ENCODE measurements at regions not wholly inside any gene's neighbourhood (a gene's known extent, or its start where the extent isn't known, plus 50 kb on each side); places are given as distances from the start of the nearest gene placed in this dataset.
A peak's percentile ranks its signal among the peaks of the same experiment; 100 is the strongest.

DNA sequence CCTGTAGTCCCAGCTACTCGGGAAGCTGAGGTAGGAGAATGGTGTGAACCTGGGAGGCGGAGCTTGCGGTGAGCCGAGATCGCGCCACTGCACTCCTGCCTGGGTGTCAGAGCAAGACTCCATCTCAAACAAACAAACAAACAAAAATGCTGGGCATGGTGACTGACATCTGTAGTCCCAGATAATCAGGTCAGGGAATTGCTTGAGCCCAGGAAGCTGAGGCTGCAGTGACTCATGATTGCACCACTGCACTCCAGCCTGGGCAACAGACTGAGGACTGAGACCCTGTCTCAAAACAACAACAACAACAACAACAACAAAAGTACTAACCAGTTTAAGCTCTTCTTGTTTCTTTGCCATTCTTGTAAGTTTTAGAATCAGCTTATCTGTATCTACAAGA is 383.0 kb upstream of the PMFBP1 start:
- in situ Hi-C loops (cut with MboI): no loop called here
- no peaks in the 10 kb centered on the region for H4K20me1 ChIP-seq (replicated peaks; ENCODE audit: control insufficient read depth, insufficient read depth, low read length)
- H3K9me1 ChIP-seq (ENCODE audit: control insufficient read depth, insufficient read depth, low read length): no peaks in the 10 kb centered on the region
- ChIA-PET CTCF (ENCODE audit: low intra/inter-chr PET ratio) (no interaction called here), POLR2A (interaction anchor here (0.5 kb wide), 1 partner anchor 34 kb away, joined by 3 read pairs; no protein-coding TSS in a partner anchor)
- no peak overlapping the region; the same call in 2 of the 3 replicates for H3K27ac ChIP-seq (ENCODE audit: extremely low read depth, low read depth, low read length)
- H2AFZ ChIP-seq (ENCODE audit: low read depth, low read length): no peak overlapping the region
- no peak overlapping the region for H3K4me2 ChIP-seq (ENCODE audit: insufficient read depth, low read length)
- H3K9ac ChIP-seq (ENCODE audit: insufficient read depth in 1 of 2, low read depth in 2 of 2, low read length in 2 of 2): no peak overlapping the region
- DNase-seq (ENCODE audit: extremely low read depth in 1 of 4, low spot score in 3 of 4): peak in 1 of 4 experiments; percentile 25
- no peak overlapping the region for H3K4me3 ChIP-seq
- no peak for FAIRE-seq
- H3K9me3 ChIP-seq (replicated peaks; ENCODE audit: control insufficient read depth, insufficient read depth, low read depth, low read length): no peaks in the 10 kb centered on the region
- no TSS peak for BruUV-seq (replicated peaks)
- H3K79me2 ChIP-seq (ENCODE audit: control insufficient read depth, insufficient read depth, low read length): no peaks in the 10 kb centered on the region
- H3K4me1 ChIP-seq (replicated peaks in 1 of 2; ENCODE audit: control insufficient read depth in 2 of 2, insufficient read depth in 2 of 2, low read length in 2 of 2): peaks cover 0 to 4% of the 10 kb centered on the region in 2 experiments; a peak in 2 of 5 replicates
- intact Hi-C loops (cut with micrococcal nuclease): no loop called here
- WGBS (ENCODE audit: insufficient coverage, low coverage, missing lambda C conversion rate): 60% methylated on average over 1 of the region's 6 CpGs
- ATAC-seq: no peak; the same call in 2 of the 3 replicates
- H3K27me3 ChIP-seq (ENCODE audit: control insufficient read depth in 2 of 2, insufficient read depth in 2 of 2, low read length in 2 of 2): no peaks in the 10 kb centered on the region
- no peaks in the 10 kb centered on the region for H3K36me3 ChIP-seq (ENCODE audit: control insufficient read depth, insufficient read depth, low read length)
- no peak for TF ChIP-seq CEBPG (CRISPR knock-in tag; IDR thresholded peaks at IDR 0.05)
- TF ChIP-seq CEBPG (tag; conservative IDR thresholded peaks at IDR 0.05 in 1 of 2, IDR thresholded peaks at IDR 0.05 in 1 of 2): peak in 1 of 2 experiments; percentile 47; a peak in 1 of 4 replicates
- TF ChIP-seq, protein P1, sequence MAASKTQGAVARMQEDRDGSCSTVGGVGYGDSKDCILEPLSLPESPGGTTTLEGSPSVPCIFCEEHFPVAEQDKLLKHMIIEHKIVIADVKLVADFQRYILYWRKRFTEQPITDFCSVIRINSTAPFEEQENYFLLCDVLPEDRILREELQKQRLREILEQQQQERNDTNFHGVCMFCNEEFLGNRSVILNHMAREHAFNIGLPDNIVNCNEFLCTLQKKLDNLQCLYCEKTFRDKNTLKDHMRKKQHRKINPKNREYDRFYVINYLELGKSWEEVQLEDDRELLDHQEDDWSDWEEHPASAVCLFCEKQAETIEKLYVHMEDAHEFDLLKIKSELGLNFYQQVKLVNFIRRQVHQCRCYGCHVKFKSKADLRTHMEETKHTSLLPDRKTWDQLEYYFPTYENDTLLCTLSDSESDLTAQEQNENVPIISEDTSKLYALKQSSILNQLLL (CRISPR knock-in tag; IDR thresholded peaks at IDR 0.05; ENCODE audit: borderline replicate concordance): no peak
- TF ChIP-seq, protein P2, sequence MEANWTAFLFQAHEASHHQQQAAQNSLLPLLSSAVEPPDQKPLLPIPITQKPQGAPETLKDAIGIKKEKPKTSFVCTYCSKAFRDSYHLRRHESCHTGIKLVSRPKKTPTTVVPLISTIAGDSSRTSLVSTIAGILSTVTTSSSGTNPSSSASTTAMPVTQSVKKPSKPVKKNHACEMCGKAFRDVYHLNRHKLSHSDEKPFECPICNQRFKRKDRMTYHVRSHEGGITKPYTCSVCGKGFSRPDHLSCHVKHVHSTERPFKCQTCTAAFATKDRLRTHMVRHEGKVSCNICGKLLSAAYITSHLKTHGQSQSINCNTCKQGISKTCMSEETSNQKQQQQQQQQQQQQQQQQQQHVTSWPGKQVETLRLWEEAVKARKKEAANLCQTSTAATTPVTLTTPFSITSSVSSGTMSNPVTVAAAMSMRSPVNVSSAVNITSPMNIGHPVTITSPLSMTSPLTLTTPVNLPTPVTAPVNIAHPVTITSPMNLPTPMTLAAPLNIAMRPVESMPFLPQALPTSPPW (CRISPR knock-in tag; IDR thresholded peaks at IDR 0.05): no peak
- TF ChIP-seq KDM5B (IDR thresholded peaks at IDR 0.05; ENCODE audit: insufficient replicate concordance, low read depth, low read length): no peak
- TF ChIP-seq, protein P3, sequence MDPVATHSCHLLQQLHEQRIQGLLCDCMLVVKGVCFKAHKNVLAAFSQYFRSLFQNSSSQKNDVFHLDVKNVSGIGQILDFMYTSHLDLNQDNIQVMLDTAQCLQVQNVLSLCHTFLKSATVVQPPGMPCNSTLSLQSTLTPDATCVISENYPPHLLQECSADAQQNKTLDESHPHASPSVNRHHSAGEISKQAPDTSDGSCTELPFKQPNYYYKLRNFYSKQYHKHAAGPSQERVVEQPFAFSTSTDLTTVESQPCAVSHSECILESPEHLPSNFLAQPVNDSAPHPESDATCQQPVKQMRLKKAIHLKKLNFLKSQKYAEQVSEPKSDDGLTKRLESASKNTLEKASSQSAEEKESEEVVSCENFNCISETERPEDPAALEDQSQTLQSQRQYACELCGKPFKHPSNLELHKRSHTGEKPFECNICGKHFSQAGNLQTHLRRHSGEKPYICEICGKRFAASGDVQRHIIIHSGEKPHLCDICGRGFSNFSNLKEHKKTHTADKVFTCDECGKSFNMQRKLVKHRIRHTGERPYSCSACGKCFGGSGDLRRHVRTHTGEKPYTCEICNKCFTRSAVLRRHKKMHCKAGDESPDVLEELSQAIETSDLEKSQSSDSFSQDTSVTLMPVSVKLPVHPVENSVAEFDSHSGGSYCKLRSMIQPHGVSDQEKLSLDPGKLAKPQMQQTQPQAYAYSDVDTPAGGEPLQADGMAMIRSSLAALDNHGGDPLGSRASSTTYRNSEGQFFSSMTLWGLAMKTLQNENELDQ (CRISPR knock-in tag; IDR thresholded peaks at IDR 0.05; ENCODE audit: borderline replicate concordance): no peak
- no peak for TF ChIP-seq NCOA2 (IDR thresholded peaks at IDR 0.05; ENCODE audit: partially characterized antibody in 2 of 2)
- TF ChIP-seq ZNF41 (CRISPR knock-in tag; conservative IDR thresholded peaks at IDR 0.05): no peak
- no peak for TF ChIP-seq KLF1 (tag; IDR thresholded peaks at IDR 0.05)
- TF ChIP-seq ZNF75A (CRISPR knock-in tag; IDR thresholded peaks at IDR 0.05): no peak
- no peak for TF ChIP-seq TEAD4 (IDR thresholded peaks at IDR 0.05; ENCODE audit: low read length)
- TF ChIP-seq TEAD4 (CRISPR knock-in tag; IDR thresholded peaks at IDR 0.05; ENCODE audit: borderline replicate concordance): no peak
- TF ChIP-seq, protein P4, sequence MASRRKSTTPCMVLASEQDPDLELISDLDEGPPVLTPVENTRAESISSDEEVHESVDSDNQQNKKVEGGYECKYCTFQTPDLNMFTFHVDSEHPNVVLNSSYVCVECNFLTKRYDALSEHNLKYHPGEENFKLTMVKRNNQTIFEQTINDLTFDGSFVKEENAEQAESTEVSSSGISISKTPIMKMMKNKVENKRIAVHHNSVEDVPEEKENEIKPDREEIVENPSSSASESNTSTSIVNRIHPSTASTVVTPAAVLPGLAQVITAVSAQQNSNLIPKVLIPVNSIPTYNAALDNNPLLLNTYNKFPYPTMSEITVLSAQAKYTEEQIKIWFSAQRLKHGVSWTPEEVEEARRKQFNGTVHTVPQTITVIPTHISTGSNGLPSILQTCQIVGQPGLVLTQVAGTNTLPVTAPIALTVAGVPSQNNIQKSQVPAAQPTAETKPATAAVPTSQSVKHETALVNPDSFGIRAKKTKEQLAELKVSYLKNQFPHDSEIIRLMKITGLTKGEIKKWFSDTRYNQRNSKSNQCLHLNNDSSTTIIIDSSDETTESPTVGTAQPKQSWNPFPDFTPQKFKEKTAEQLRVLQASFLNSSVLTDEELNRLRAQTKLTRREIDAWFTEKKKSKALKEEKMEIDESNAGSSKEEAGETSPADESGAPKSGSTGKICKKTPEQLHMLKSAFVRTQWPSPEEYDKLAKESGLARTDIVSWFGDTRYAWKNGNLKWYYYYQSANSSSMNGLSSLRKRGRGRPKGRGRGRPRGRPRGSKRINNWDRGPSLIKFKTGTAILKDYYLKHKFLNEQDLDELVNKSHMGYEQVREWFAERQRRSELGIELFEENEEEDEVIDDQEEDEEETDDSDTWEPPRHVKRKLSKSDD (conservative IDR thresholded peaks at IDR 0.05; ENCODE audit: low read length): no peak
- TF ChIP-seq MTA2 (IDR thresholded peaks at IDR 0.05; ENCODE audit: low read depth): peak; percentile 13; the same call in 1 of the 2 replicates
- no peak for TF ChIP-seq PML (IDR thresholded peaks at IDR 0.05; ENCODE audit: low read length)

All from K562 (cell line).